Muscle layer of duodenum (tissue), 2 donors: ENCODE measurements at regions not wholly inside any gene's neighbourhood (a gene's known extent, or its start where the extent isn't known, plus 50 kb on each side); places are given as distances from the start of the nearest gene placed in this dataset.

Experiments
- H3K27ac ChIP-seq: one replicate; pipeline ENCODE4 v1.7.0; 2013; ENCODE audit warnings: mild to moderate bottlenecking, low read length
- H3K27me3 ChIP-seq: one replicate; pipeline ENCODE4 v1.7.0; 2013; ENCODE audit warnings: low read depth, mild to moderate bottlenecking, control low read depth, low read length
- H3K36me3 ChIP-seq, 2 donors: one replicate each; pipeline ENCODE4 v1.7.0; 2013; ENCODE audit warnings: low read length in 2 of 2, control low read depth in 1 of 2, mild to moderate bottlenecking in 1 of 2; ENCODE audit not compliant: insufficient read depth in 2 of 2, control insufficient read depth in 1 of 2
- H3K4me1 ChIP-seq, 2 donors: one replicate each; pipeline ENCODE4 v1.7.0; 2013; ENCODE audit warnings: low read length in 2 of 2, mild to moderate bottlenecking in 2 of 2, control low read depth in 1 of 2, moderate library complexity in 1 of 2; ENCODE audit not compliant: insufficient read depth in 2 of 2, control insufficient read depth in 1 of 2
- H3K4me3 ChIP-seq, 2 donors: one replicate each; pipeline ENCODE4 v1.7.0; 2013; ENCODE audit warnings: low read length in 2 of 2, low read depth in 1 of 2, mild to moderate bottlenecking in 1 of 2
- H3K9me3 ChIP-seq, 2 donors: one replicate each; pipeline ENCODE4 v1.7.0; 2013; ENCODE audit warnings: low read length in 2 of 2, control low read depth in 1 of 2, mild to moderate bottlenecking in 1 of 2; ENCODE audit not compliant: control insufficient read depth in 1 of 2
- donor health status: healthy.

DNA sequence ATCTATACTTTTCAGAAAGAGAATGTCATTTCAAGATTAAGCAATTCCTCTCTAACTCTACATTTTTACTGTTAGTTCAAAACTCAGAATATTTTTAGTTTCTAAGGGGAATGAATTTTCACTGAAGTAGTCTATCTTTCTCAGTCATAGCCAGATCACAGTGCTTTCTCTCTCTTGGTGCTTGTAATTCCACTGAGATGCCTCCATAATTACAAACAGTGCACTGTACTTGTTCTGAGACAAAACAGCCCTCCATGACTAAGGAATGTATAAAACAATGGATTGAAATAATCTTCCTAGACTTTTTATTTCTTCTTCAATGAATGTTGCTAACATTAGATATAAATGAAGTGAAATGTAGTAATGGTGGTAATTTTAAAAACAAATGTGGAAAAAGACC, 603.2 kb upstream of the FAM241A start:
- H3K4me3 ChIP-seq = no peak overlapping the region
- H3K27me3 ChIP-seq = no peaks in the 10 kb centered on the region
- H3K4me1 ChIP-seq = no peaks in the 10 kb centered on the region
- no peaks in the 10 kb centered on the region for H3K36me3 ChIP-seq
- H3K27ac ChIP-seq = no peak overlapping the region
- no peaks in the 10 kb centered on the region for H3K9me3 ChIP-seq

GRCh38 chr4:111546881-111547280, 598.4 kb upstream of the FAM241A start:
- H3K27me3 ChIP-seq = no peaks in the 10 kb centered on the region
- H3K4me1 ChIP-seq = no peaks in the 10 kb centered on the region
- H3K9me3 ChIP-seq = no peaks in the 10 kb centered on the region
- no peak overlapping the region for H3K27ac ChIP-seq
- no peak overlapping the region for H3K4me3 ChIP-seq
- H3K36me3 ChIP-seq = no peaks in the 10 kb centered on the region

GRCh38 chr4:111556141-111556781, 589.0 kb upstream of the FAM241A start:
- Histone ChIP-seq H3K4me3 (no peak overlapping the region), H3K27me3 (no peaks in the 10 kb centered on the region), H3K9me3 (no peaks in the 10 kb centered on the region), H3K36me3 (no peaks in the 10 kb centered on the region), H3K4me1 (no peaks in the 10 kb centered on the region), H3K27ac (no peak overlapping the region)

DNA sequence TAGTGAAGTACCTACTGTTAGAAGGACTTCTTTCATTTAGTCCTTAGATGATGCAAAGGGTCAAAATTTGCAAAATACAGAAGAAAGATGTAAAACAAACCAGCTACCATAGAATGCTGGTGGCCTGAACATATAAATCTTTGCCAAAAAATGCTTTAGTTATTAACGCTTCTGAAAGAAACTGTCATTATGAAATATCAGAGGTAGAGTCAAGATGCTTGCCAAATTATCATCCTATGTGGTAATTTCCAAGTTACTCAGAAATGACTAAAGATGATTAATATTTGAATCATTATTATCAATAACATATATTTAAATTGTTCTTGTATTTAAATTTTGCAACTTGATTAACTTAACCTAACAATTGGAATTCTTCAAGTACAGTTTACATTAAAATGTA, 588.4 kb upstream of the FAM241A start:
- Histone ChIP-seq H3K27me3 (no peaks in the 10 kb centered on the region), H3K36me3 (no peaks in the 10 kb centered on the region), H3K27ac (no peak overlapping the region), H3K9me3 (no peaks in the 10 kb centered on the region), H3K4me1 (no peaks in the 10 kb centered on the region), H3K4me3 (no peak overlapping the region)

DNA sequence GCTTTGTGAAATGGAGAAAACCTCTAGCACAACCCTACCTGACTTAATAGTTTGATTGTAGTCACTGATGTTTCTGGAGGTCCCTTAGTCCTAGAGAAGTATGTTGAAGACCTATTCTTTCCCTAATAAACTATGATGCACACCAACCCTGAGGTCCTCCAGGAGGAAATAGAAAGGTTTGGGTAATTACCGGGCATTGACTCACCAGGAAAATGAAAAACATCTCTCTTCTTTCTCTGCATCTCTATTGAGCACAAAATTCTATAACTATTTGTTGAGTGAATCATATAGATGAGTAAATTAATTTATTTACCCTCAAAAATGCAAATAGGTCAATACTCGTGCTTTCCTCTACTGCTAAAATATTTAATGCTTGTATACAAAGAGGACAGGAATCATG, 582.4 kb upstream of the FAM241A start:
- H3K27ac ChIP-seq = no peak overlapping the region
- H3K9me3 ChIP-seq = peaks cover 0 to 2% of the 10 kb centered on the region in 2 donors
- H3K36me3 ChIP-seq = no peaks in the 10 kb centered on the region
- H3K4me3 ChIP-seq = no peak overlapping the region
- no peaks in the 10 kb centered on the region for H3K4me1 ChIP-seq
- no peaks in the 10 kb centered on the region for H3K27me3 ChIP-seq

- H3K9me3 ChIP-seq = no peaks in the 10 kb centered on the region
- no peaks in the 10 kb centered on the region for H3K27me3 ChIP-seq
- no peaks in the 10 kb centered on the region for H3K36me3 ChIP-seq
- H3K4me1 ChIP-seq = no peaks in the 10 kb centered on the region
- no peak overlapping the region for H3K4me3 ChIP-seq
- no peak overlapping the region for H3K27ac ChIP-seq
These were observed 572.8 kb upstream of the FAM241A start for GRCh38 chr4:111572470-111572869.

GRCh38 chr4:111573386-111573785, 571.9 kb upstream of the FAM241A start:
- H3K36me3 ChIP-seq = no peaks in the 10 kb centered on the region
- no peaks in the 10 kb centered on the region for H3K27me3 ChIP-seq
- no peak overlapping the region for H3K4me3 ChIP-seq
- H3K9me3 ChIP-seq = no peaks in the 10 kb centered on the region
- H3K27ac ChIP-seq = no peak overlapping the region
- no peaks in the 10 kb centered on the region for H3K4me1 ChIP-seq

DNA sequence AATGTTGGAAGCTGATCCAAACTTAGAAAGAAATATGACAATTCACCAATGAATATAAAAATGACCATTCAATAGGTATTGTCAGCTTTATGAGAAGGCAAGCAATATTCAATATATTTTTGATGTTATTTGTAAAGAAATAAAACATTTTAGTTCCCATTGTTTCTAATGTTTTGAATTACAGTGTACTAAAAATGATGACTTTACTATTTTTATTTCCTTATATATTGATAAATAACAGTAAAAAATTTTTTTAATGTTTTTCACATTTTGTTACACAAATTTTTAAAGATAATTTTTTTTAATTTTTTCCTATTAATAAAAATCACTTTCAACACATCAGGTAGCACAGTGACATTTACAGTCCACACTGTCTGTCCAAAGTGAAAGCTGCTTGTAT, 565.5 kb upstream of the FAM241A start:
- H3K4me1 ChIP-seq = no peaks in the 10 kb centered on the region
- H3K27me3 ChIP-seq = no peaks in the 10 kb centered on the region
- H3K9me3 ChIP-seq = peaks cover 0 to 7% of the 10 kb centered on the region in 2 donors

GRCh38 chr4:111595456-111595855, 549.8 kb upstream of the FAM241A start:
- no peaks in the 10 kb centered on the region for H3K9me3 ChIP-seq
- no peaks in the 10 kb centered on the region for H3K27me3 ChIP-seq
- no peaks in the 10 kb centered on the region for H3K4me1 ChIP-seq
- no peak overlapping the region for H3K27ac ChIP-seq
- no peaks in the 10 kb centered on the region for H3K36me3 ChIP-seq
- H3K4me3 ChIP-seq = no peak overlapping the region

More for the DNA sequence above, 565.5 kb upstream of the FAM241A start:
- H3K27ac ChIP-seq = no peak overlapping the region
- no peak overlapping the region for H3K4me3 ChIP-seq
- H3K36me3 ChIP-seq = no peaks in the 10 kb centered on the region

DNA sequence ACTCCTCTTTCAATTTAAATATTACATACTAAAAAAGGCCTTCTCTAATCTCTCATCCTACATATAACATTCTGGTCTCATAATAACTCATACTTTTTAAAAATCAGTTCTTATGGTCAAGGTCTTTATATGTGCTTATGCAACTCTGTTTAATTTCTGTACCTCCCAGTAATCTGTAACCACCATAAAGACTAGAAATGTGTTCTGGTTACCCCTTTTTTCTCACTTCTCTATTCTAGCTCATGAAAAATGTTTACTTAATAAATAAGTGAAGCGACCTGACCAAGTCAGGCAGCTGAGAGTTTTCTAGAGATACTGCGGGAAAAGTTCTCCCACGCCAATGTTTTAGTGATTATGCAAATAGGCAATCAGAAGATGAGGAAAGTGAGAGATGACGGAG, 548.8 kb upstream of the FAM241A start:
- no peaks in the 10 kb centered on the region for H3K4me1 ChIP-seq
- H3K9me3 ChIP-seq = no peaks in the 10 kb centered on the region
- H3K27ac ChIP-seq = no peak overlapping the region
- H3K27me3 ChIP-seq = no peaks in the 10 kb centered on the region
- no peak overlapping the region for H3K4me3 ChIP-seq
- H3K36me3 ChIP-seq = no peaks in the 10 kb centered on the region

DNA sequence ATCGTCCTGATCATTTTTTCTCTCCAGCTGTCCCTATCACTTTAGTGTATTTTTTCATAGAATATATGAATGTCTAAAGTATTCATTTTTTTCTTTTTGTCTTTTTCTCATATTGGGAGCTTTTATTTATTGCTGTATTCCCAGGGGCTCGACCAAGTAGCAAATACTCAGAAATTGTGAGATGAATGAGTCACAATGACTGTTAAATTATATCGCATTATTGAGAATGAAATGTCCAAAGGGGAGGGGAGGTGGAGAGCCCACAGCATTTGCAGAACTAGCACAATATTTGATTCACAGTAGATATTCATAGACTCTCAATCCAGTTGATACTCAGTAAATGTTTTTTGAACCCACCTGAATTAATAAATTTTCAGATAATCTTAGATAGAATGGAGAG, 543.6 kb upstream of the FAM241A start:
- Histone ChIP-seq H3K4me3 (no peak overlapping the region), H3K27me3 (no peaks in the 10 kb centered on the region), H3K9me3 (no peaks in the 10 kb centered on the region)

DNA sequence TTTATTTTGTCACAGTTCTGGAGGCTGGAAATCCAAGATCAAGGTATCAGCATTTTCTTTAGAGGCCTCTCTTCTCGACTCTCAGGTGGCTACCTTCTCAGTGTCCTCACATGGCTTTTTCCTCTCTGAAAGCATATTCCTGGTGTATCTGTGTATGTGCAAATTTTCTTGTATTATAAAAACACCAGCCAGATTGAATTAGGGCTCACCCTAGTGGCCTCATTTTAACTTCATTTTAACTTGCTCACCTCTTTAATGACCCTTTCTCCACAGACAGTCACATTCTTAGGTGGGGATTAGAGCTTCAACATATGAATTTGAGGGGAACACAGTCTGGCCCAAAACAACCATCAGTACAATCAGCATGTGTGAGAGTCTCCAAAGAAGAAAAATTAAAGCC, 542.4 kb upstream of the FAM241A start:
- Histone ChIP-seq H3K4me1 (no peaks in the 10 kb centered on the region), H3K27ac (no peak overlapping the region), H3K4me3 (no peak overlapping the region), H3K36me3 (no peaks in the 10 kb centered on the region), H3K27me3 (no peaks in the 10 kb centered on the region), H3K9me3 (no peaks in the 10 kb centered on the region)

More for the DNA sequence above, 543.6 kb upstream of the FAM241A start:
- no peaks in the 10 kb centered on the region for H3K36me3 ChIP-seq
- H3K27ac ChIP-seq = no peak overlapping the region
- H3K4me1 ChIP-seq = no peaks in the 10 kb centered on the region
